Chondrocyte (in vitro differentiated cells): ENCODE measurements at regions not wholly inside any gene's neighbourhood (a gene's known extent, or its start where the extent isn't known, plus 50 kb on each side); places are given as distances from the start of the nearest gene placed in this dataset.

Source experiments
- DNase-seq: peaks from one replicate; pipeline ENCODE4 v3.0.0; 2021; ENCODE audit warnings: mixed read lengths, low spot score
- H3K27ac Mint-ChIP-seq: one replicate; pipeline ENCODE4 v1.8.0; 2021; ENCODE audit warnings: mild to moderate bottlenecking, moderate library complexity, mixed read lengths; ENCODE audit not compliant: unreplicated experiment
- H3K27me3 Mint-ChIP-seq: 2 replicates; pipeline ENCODE4 v1.8.0; 2021; ENCODE audit warnings: low read depth, mixed read lengths
- H3K36me3 Mint-ChIP-seq: 2 replicates; pipeline ENCODE4 v1.8.0; 2021; ENCODE audit warnings: low read depth, mixed read lengths
- H3K4me1 Mint-ChIP-seq: 2 replicates; pipeline ENCODE4 v1.8.0; 2021; ENCODE audit warnings: low read depth, mild to moderate bottlenecking, mixed read lengths
- H3K4me3 Mint-ChIP-seq: one replicate; pipeline ENCODE4 v1.8.0; 2021; ENCODE audit warnings: mild to moderate bottlenecking, moderate library complexity, mixed read lengths; ENCODE audit not compliant: unreplicated experiment
- H3K9me3 Mint-ChIP-seq: 2 replicates; pipeline ENCODE4 v1.8.0; 2021; ENCODE audit warnings: low read depth, mixed read lengths
- TF ChIP-seq, protein P1 (sequence below): fragments of 200-600 bp; sonication (generic); IDR thresholded peaks from 2 replicates; pipeline ENCODE4 v1.5.0; 2021; ENCODE audit warnings: antibody characterized with exemption, mild to moderate bottlenecking, moderate library complexity

DNA sequence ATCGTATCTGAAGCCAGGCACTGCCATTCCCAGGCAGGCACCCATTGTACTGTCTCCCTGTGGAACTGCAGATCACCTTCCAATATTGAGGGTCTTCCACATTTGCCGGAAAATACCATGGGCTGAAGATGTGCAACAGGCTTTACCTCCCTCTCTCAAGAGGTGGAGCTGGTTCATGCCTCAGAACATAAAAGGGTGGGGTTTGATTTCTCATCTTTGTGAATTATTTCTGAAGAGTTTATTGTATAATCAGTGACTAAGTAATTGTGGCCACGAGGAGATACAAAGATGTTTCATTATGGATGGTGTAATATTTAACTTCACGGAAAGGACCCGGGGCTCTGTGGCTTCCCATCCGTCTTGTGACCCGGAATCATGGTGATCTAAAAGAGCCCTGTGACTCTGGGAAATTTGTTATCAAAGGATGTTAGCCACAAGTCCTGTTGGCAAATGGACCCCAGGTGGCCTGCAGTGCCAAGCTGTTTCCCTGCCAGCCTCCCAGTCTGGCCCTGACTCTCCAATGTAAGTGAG, 230.5 kb downstream of the LACC1 start:
- no peaks in the 10 kb centered on the region for H3K36me3 Mint-ChIP-seq
- DNase-seq: no peak
- H3K9me3 Mint-ChIP-seq: no peaks in the 10 kb centered on the region
- H3K4me3 Mint-ChIP-seq: no peak overlapping the region
- peaks cover 33% of the 10 kb centered on the region for H3K4me1 Mint-ChIP-seq
- H3K27me3 Mint-ChIP-seq: no peaks in the 10 kb centered on the region
- no peak overlapping the region for H3K27ac Mint-ChIP-seq
- TF ChIP-seq, protein P1, sequence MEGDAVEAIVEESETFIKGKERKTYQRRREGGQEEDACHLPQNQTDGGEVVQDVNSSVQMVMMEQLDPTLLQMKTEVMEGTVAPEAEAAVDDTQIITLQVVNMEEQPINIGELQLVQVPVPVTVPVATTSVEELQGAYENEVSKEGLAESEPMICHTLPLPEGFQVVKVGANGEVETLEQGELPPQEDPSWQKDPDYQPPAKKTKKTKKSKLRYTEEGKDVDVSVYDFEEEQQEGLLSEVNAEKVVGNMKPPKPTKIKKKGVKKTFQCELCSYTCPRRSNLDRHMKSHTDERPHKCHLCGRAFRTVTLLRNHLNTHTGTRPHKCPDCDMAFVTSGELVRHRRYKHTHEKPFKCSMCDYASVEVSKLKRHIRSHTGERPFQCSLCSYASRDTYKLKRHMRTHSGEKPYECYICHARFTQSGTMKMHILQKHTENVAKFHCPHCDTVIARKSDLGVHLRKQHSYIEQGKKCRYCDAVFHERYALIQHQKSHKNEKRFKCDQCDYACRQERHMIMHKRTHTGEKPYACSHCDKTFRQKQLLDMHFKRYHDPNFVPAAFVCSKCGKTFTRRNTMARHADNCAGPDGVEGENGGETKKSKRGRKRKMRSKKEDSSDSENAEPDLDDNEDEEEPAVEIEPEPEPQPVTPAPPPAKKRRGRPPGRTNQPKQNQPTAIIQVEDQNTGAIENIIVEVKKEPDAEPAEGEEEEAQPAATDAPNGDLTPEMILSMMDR: no peak

DNA sequence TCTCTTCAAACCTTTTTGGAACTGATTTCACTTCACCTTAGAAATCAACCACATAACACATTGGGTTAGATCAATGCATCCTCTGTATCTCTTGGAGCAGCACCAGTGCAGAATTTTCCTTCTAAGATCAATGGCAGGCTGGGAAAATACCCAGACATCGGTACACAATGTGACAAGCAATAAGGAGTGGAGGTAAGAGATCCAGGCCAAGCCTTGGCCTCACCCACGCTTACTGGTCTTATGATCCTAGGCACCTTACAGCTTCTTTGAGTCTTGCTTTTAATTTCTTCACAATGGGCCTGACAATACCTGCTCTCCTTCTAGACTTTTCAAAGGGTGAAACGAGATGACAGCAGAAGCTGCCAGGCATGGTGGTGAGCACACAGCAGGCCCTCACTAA, 232.0 kb downstream of the LACC1 start:
- H3K4me3 Mint-ChIP-seq: no peak overlapping the region
- H3K9me3 Mint-ChIP-seq: no peaks in the 10 kb centered on the region
- no peak for DNase-seq
- no peaks in the 10 kb centered on the region for H3K36me3 Mint-ChIP-seq
- peaks cover 39% of the 10 kb centered on the region for H3K4me1 Mint-ChIP-seq
- TF ChIP-seq, protein P1: no peak
- peak overlapping the region; percentile 73 for H3K27ac Mint-ChIP-seq
- no peaks in the 10 kb centered on the region for H3K27me3 Mint-ChIP-seq

- Mint-ChIP-seq H3K27me3 (no peaks in the 10 kb centered on the region), H3K27ac (peak overlapping the region; percentile 73), H3K4me1 (peaks cover 48% of the 10 kb centered on the region), H3K36me3 (no peaks in the 10 kb centered on the region), H3K9me3 (no peaks in the 10 kb centered on the region), H3K4me3 (no peak overlapping the region)
- no peak for DNase-seq
- TF ChIP-seq, protein P1: no peak
Observed at GRCh38 chr13:44112700-44113329, 233.1 kb downstream of the LACC1 start.

- no peaks in the 10 kb centered on the region for H3K27me3 Mint-ChIP-seq
- DNase-seq: no peak
- TF ChIP-seq, protein P1: peak; percentile 46
- H3K4me1 Mint-ChIP-seq: peaks cover 68% of the 10 kb centered on the region
- no peaks in the 10 kb centered on the region for H3K9me3 Mint-ChIP-seq
- peak overlapping the region; percentile 71 for H3K27ac Mint-ChIP-seq
- no peak overlapping the region for H3K4me3 Mint-ChIP-seq
- no peaks in the 10 kb centered on the region for H3K36me3 Mint-ChIP-seq
Observed at GRCh38 chr13:44116562-44117332, 237.0 kb downstream of the LACC1 start.

DNA sequence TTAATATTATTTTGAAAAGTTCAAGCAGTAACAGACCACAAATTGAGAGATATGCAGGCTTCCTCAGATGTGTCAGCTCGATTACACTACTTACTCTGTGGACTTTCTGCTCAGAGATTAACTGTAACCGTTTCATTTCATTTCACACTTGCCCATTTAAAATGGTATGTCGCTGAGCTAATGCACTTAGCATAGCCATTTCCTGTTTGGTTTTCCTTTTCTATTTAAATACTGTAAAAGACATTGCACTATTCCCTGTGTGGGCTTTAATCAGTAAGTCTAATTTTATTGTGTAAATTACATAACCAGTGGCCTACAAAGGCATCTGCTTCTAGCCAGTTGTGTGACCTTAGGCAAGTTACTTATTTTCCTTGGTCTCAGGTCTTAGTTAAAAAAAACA, 237.6 kb downstream of the LACC1 start:
- peak overlapping the region; percentile 54 for H3K27ac Mint-ChIP-seq
- DNase-seq: no peak
- H3K36me3 Mint-ChIP-seq: no peaks in the 10 kb centered on the region
- peaks cover 62% of the 10 kb centered on the region for H3K4me1 Mint-ChIP-seq
- H3K9me3 Mint-ChIP-seq: no peaks in the 10 kb centered on the region
- H3K4me3 Mint-ChIP-seq: no peak overlapping the region
- TF ChIP-seq, protein P1: no peak
- H3K27me3 Mint-ChIP-seq: no peaks in the 10 kb centered on the region
